ENCODE measurements at regions not wholly inside any gene's neighbourhood (a gene's known extent, or its start where the extent isn't known, plus 50 kb on each side); places are given as distances from the start of the nearest gene placed in this dataset.

- no peak for TF ChIP-seq BACH1 (IDR thresholded peaks at IDR 0.05; ENCODE audit: low read length)
These were observed 262.9 kb upstream of the DMAC1 start (continued) for GRCh38 chr9:8062459-8062858.

- Histone ChIP-seq H3K18ac (ENCODE audit: extremely low read depth, low read length) (no peak overlapping the region), H3K27me3 (replicated peaks in 1 of 4; ENCODE audit: control insufficient read depth in 3 of 4, extremely low read depth in 1 of 4, insufficient read depth in 3 of 4, low read length in 3 of 4) (no peaks in the 10 kb centered on the region), H4K20me1 (replicated peaks in 1 of 2; ENCODE audit: control insufficient read depth in 1 of 2, insufficient read depth in 2 of 2, low read length in 2 of 2) (peaks cover 0 to 3% of the 10 kb centered on the region in 2 experiments), H2AFZ (ENCODE audit: low read length) (no peak overlapping the region), H3K4me1 (replicated peaks in 1 of 4; ENCODE audit: control insufficient read depth in 3 of 4, insufficient read depth in 4 of 4, low read length in 3 of 4) (no peaks in the 10 kb centered on the region), H3K36me3 (ENCODE audit: control insufficient read depth in 2 of 4, insufficient read depth in 4 of 4, low read length in 3 of 4) (no peaks in the 10 kb centered on the region), H2BK12ac (ENCODE audit: low read depth, low read length) (no peak overlapping the region), H3K79me1 (ENCODE audit: low read depth, low read length) (no peaks in the 10 kb centered on the region), H4K8ac (ENCODE audit: extremely low read depth, insufficient read depth, low read length) (no peak overlapping the region), H3K14ac (ENCODE audit: insufficient read length) (no peak overlapping the region), H3K9me3 (ENCODE audit: insufficient read depth in 2 of 2, low read depth in 1 of 2, low read length in 1 of 2) (peaks cover 0 to 5% of the 10 kb centered on the region in 2 experiments; a peak in 1 of 4 replicates), H3K4ac (replicated peaks; ENCODE audit: insufficient read length, low read depth, low read length) (no peak overlapping the region), H3K4me2 (ENCODE audit: insufficient read depth in 1 of 2, low read depth in 2 of 2, low read length in 2 of 2) (no peak overlapping the region), H2BK15ac (ENCODE audit: low read length) (no peak overlapping the region), H2BK20ac (ENCODE audit: low read length) (no peak overlapping the region), H3K56ac (replicated peaks; ENCODE audit: insufficient read length, low read depth, low read length) (no peak overlapping the region), H2BK5ac (ENCODE audit: low read depth, low read length) (no peak overlapping the region), H3K9ac (replicated peaks in 1 of 4; ENCODE audit: extremely low read depth in 1 of 4, low read depth in 3 of 4, low read length in 3 of 4) (no peak overlapping the region), H3K79me2 (ENCODE audit: control insufficient read depth in 1 of 2, insufficient read depth in 2 of 2, low read length in 2 of 2) (no peaks in the 10 kb centered on the region), H2BK120ac (replicated peaks; ENCODE audit: low read depth, low read length) (no peak overlapping the region), H3K27ac (ENCODE audit: low read depth, low read length) (no peak overlapping the region), H4K5ac (ENCODE audit: insufficient read length, low read depth, low read length) (no peak overlapping the region), H3K23me2 (ENCODE audit: low read depth, low read length) (no peaks in the 10 kb centered on the region), H3K4me3 (ENCODE audit: extremely low read depth in 1 of 4, insufficient read depth in 2 of 4, low read depth in 3 of 4, low read length in 4 of 4) (no peak overlapping the region), H3K23ac (ENCODE audit: insufficient read length) (no peak overlapping the region), H4K91ac (replicated peaks; ENCODE audit: insufficient read length, low read length) (no peak overlapping the region), H2AK5ac (ENCODE audit: low read depth, low read length) (no peak overlapping the region)
- CTCF ChIA-PET (ENCODE audit: partially characterized antibody): interaction anchor here (0.6 kb wide), 1 partner anchor 897 kb away, joined by 3 read pairs; no protein-coding TSS in a partner anchor
- POLR2A ChIA-PET (ENCODE audit: partially characterized antibody): no interaction called here
- WGBS, 2 experiments (ENCODE audit: extremely low coverage in 1 of 2, insufficient coverage in 1 of 2, insufficient read length in 1 of 2, insufficient replicate concordance in 2 of 2, low coverage in 1 of 2, low lambda C conversion rate in 2 of 2, missing lambda C conversion rate in 1 of 2): 81% methylated on average over 4 of the region's 4 CpGs; no CpG with 5 or more reads in 1 of the 2 experiments
- FAIRE-seq (no peak), DNase-seq (ENCODE audit: low read depth in 1 of 2, low spot score in 2 of 2) (no peak)
- TF ChIP-seq ZNF274 (IDR thresholded peaks at IDR 0.05; ENCODE audit: borderline replicate concordance, extremely low read depth, low read length): no peak
- TF ChIP-seq EZH2 (IDR thresholded peaks at IDR 0.05; ENCODE audit: low read depth, low read length, severe bottlenecking): no peak
These were observed 253.9 kb upstream of the DMAC1 start for GRCh38 chr9:8053501-8053900.
